HG03095 (cell line): ENCODE measurements at regions not wholly inside any gene's neighbourhood (a gene's known extent, or its start where the extent isn't known, plus 50 kb on each side); places are given as distances from the start of the nearest gene placed in this dataset.
"Not testable (repeated sequence)": the region's sequence is repeated elsewhere in the genome, so short reads cannot be mapped to it uniquely, and the experiment has no call there.

ENCODE experiments used
- ATAC-seq: cut with Tn5 transposase; IDR thresholded peaks from one replicate; pipeline ENCODE4 v1.9.1; 2021; ENCODE audit warnings: moderate library complexity; ENCODE audit not compliant: unreplicated experiment

DNA sequence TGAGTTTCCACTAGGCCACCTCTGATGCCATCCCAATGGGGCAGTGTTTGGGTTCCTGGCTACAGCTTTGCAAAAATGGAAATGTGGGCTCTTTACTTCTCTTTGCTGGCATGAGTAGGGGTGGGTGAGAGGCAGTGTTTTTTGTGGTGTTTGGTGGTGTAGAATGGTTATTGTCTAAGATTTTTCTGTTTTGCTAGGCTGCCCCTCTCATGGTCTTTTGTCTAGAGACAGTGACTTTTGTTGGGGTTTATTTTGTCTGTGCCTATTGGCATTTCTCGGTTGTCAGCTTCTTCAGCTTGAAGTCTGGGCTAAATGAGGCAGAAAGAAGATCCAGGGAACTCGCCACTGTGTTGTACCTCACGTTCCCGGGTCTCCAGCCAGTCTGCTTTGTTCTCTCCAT lies 112.1 kb downstream of the CENPF start:
- no peak for ATAC-seq

GRCh38 chr1:214717351-214717750 lies 114.4 kb downstream of the CENPF start:
- ATAC-seq, result no peak

- no peak for ATAC-seq
Measured at GRCh38 chr1:214718724-214719123, 115.7 kb downstream of the CENPF start.

GRCh38 chr1:214719207-214719606 lies 116.2 kb downstream of the CENPF start:
- ATAC-seq, result no peak

GRCh38 chr1:214720561-214720960 lies 117.6 kb downstream of the CENPF start:
- no peak for ATAC-seq

GRCh38 chr1:214727274-214727673 lies 124.3 kb downstream of the CENPF start:
- ATAC-seq, result no peak

DNA sequence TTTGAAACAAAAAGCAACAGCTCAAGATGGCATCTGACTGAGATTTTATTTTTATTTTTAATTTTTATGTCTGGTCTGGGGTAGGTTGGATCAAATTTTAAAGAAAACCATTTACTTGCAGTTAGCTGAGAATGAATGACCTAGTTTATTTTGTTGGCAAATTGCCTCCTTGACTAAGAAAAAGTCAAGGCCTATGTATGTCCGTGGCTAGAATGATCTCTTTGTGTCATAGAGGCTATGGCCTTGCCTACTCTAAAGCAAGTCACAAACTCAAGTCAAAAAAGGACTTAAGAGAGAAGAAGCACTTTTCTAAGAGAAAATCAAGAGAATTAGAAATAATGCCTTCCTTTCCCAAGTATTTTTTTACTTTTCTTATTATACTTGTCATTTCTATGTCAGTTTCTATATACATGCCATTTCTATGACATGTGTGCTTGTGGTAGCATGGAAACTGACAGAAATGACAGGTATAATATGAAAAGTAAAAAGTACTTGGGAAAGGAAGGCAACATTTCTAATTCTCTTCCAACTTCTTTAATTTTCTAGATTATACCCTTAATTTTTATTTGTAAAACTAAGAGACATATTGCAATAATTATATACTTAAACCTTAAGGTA lies 136.7 kb downstream of the CENPF start:
- no peak for ATAC-seq

DNA sequence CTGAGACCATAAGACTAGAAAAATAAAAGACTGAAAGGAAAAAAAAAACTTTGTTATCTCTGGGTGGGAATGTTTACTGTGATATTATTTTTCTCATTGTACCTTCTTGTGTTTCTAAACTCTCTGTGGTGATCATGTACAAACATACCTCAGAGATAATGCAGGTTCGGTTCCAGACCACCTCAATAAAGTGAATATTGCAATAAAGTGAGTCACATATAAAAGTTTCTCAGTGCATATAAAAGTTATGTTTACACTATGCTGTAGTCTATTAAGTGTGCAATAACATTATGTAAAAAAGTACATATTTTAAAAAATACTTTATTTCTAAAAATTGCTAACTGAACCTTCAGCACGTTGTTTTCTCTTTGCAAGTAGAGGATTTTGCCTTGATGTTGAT lies 137.5 kb downstream of the CENPF start:
- no peak for ATAC-seq

DNA sequence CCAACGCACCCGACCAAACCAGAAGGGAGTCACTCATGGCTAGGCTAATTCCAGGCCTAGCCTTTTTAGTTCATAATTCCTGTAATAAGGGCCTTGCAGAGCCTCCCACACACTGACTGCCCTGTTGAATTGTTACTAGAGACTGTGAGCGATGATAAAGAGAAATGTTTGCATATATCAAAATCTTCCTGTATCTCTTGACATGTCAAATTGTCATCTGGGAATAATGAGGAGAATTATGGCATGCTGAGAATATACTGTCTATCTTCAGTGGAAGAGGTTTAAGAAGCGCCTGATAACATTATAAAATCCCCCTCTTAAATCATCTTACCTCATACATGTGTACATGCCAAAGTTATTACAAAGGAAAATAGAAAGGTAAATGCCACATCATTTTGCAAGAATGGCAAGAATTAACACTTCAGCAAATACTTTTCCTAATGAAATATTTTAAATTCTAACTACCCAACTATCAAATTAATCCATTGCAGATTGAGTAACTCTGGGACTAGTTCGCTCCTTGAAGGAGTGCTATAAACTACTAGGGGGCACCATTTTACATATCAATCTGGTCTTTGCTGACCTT lies 144.1 kb downstream of the CENPF start:
- no peak for ATAC-seq

- no peak for ATAC-seq
Measured at GRCh38 chr1:214753236-214753852, 150.3 kb downstream of the CENPF start.

GRCh38 chr1:214761030-214761429 lies 158.0 kb downstream of the CENPF start:
- no peak for ATAC-seq

DNA sequence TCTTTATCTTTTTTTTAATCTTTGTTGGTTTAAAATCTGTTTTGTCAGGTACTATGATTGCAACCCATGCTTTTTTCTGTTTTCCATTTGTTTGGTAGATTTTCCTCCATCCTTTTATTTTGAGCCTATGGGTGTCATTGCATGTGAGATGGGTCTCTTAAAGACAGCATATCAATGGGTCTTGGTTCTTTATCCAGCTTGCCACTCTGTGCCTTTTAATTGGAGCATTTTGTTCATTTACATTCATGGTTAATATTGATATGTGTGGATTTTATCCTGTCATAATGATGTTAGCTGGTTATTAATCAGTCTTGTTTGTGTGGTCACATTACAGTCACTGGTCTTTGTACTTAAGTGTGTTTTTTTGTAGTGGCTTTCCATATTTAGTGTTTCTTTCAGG lies 159.9 kb downstream of the CENPF start:
- no peak for ATAC-seq

GRCh38 chr1:214764502-214764901 lies 161.5 kb downstream of the CENPF start:
- no peak for ATAC-seq

DNA sequence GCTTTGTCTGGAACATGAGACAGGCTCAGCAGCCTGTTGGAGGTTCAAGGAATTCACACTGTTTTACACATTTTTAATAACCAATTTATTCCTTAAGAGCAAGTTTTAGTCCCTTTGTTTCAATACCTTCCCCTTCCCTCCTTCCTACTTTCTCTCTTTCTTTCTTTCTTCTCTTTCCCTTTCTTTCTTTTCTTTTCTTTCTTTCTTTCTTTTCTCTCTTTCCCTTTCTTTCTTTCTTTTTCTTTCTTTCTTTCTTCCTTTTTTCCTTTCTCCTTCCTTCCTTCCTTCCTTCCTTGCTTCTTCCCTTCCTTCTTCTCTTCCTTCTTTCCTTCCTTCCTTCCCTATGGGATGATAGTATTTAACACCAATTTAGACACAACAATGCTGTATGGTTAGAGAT lies 164.2 kb downstream of the CENPF start:
- ATAC-seq, result no peak

DNA sequence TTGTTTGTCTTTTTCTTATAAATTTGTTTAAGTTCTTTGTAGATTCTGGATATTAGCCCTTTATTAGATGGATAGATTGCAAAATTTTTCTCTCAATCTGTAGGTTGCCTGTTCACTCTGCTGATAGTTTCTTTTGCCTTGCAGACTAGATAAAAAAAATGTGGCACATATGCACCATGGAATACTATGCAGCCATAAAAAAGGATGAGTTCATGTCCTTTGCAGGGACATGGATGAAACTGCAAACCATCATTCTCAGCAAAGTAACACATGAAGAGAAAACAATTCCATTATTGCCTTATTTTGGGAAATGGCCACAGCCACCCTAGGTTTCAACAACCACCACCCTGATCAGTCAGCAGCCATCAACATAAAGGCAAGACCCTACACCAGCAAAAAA lies 166.7 kb downstream of the CENPF start:
- not testable (repeated sequence) for ATAC-seq

DNA sequence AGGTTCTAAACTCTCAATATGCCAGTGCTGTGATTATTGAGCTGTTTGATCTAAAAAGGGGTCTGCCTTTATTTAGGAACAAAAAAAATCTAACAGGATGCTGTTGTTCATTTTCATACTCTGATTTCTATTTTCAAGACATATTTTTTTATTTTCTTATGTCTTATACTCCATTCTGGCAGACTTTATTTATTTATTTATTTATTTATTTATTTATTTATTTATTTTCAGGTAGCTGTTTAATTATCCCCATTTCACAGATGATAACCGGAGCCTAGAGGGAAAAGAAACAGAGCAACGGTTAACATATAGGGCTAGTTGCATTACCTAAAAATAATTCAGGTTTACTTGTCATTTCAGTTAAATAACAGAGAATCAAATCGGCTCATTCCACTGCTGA lies 174.4 kb downstream of the CENPF start:
- no peak for ATAC-seq

DNA sequence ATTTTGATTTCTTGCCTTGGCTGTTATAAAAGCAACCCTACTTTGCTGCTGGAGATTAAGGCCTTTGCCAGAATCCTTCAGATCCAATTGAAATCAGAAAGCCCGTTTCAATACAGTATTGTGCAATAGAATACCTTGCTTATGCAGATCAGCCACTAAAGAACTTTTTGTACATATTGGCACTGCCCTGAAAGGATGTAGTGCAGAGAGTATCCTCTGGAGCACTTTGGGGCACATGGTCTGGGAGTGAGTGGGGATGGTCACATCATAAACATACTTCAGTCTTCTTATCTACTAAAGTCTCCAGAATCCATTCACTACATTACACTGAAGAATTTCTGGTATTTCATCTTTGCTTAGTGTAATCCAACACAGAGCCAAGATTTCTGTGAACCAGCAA lies 189.0 kb downstream of the CENPF start:
- ATAC-seq, result no peak

GRCh38 chr1:214792527-214793186 lies 189.7 kb downstream of the CENPF start:
- no peak for ATAC-seq

- no peak for ATAC-seq
Measured at GRCh38 chr1:214793708-214794107, 190.7 kb downstream of the CENPF start.

- no peak for ATAC-seq
Measured at GRCh38 chr1:214801191-214801590, 198.2 kb downstream of the CENPF start.

GRCh38 chr1:214808845-214809460 lies 206.0 kb downstream of the CENPF start:
- ATAC-seq, result no peak

GRCh38 chr1:214816603-214817002 lies 213.6 kb downstream of the CENPF start:
- ATAC-seq, result no peak
